ENCODE measurements at regions not wholly inside any gene's neighbourhood (a gene's known extent, or its start where the extent isn't known, plus 50 kb on each side); places are given as distances from the start of the nearest gene placed in this dataset.

DNA sequence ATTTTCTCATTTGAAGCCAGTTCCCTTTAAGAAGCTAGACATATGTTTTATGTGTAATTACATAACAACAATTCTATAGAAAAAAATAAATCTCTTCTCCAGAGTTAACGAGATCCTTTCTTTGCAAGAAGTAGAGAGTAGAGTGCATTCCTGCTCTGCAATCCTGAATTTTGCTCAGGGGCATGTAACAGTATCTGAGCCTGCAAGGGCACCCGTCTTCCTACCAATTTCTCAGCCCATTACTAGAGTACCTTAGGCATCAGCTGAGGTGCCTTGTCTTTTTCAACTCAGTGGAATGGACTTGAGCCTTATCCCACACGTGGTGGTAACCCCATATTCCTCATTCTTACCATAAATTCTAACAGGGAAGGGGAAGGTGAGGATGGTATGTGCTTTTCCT lies 205.9 kb downstream of the IKZF2 start:
- H3K27me3 ChIP-seq (ENCODE audit: control insufficient read depth in 2 of 2, insufficient read depth in 2 of 2, low read length in 2 of 2): no peaks in the 10 kb centered on the region
- WGBS (ENCODE audit: insufficient coverage, low coverage, missing lambda C conversion rate): 0% methylated on average over 3 of the region's 3 CpGs
- H3K9ac ChIP-seq (ENCODE audit: insufficient read depth in 1 of 2, low read depth in 2 of 2, low read length in 2 of 2): no peak overlapping the region
- BruUV-seq (replicated peaks): no TSS peak
- H2AFZ ChIP-seq (ENCODE audit: low read depth, low read length): no peak overlapping the region
- H4K20me1 ChIP-seq (replicated peaks; ENCODE audit: control insufficient read depth, insufficient read depth, low read length): no peaks in the 10 kb centered on the region
- no peaks in the 10 kb centered on the region for H3K79me2 ChIP-seq (ENCODE audit: control insufficient read depth, insufficient read depth, low read length)
- TF ChIP-seq CTBP1 (IDR thresholded peaks at IDR 0.05; ENCODE audit: borderline replicate concordance) (no peak), HMGN3 (IDR thresholded peaks at IDR 0.05; ENCODE audit: borderline replicate concordance, extremely low read depth, insufficient read length, low read depth, low read length) (no peak), UBTF (IDR thresholded peaks at IDR 0.05; ENCODE audit: borderline replicate concordance in 1 of 2, low read depth in 2 of 2, low read length in 2 of 2) (no peak), TSC22D4 (tag; IDR thresholded peaks at IDR 0.05) (no peak)
- in situ Hi-C loops (cut with MboI): no loop called here
- no peaks in the 10 kb centered on the region for H3K4me1 ChIP-seq (replicated peaks in 1 of 2; ENCODE audit: control insufficient read depth in 2 of 2, insufficient read depth in 2 of 2, low read length in 2 of 2)
- no peak for DNase-seq (ENCODE audit: extremely low read depth in 1 of 4, low spot score in 3 of 4)
- FAIRE-seq: no peak
- no peak overlapping the region for H3K27ac ChIP-seq (ENCODE audit: extremely low read depth, low read depth, low read length)
- intact Hi-C loops (cut with micrococcal nuclease): no loop called here
- H3K9me1 ChIP-seq (ENCODE audit: control insufficient read depth, insufficient read depth, low read length): no peaks in the 10 kb centered on the region
- no peaks in the 10 kb centered on the region for H3K9me3 ChIP-seq (replicated peaks; ENCODE audit: control insufficient read depth, insufficient read depth, low read depth, low read length)
- no peak for ATAC-seq
- POLR2A ChIA-PET: no interaction called here
- no peak overlapping the region for H3K4me3 ChIP-seq
- no peak overlapping the region for H3K4me2 ChIP-seq (ENCODE audit: insufficient read depth, low read length)
- H3K36me3 ChIP-seq (ENCODE audit: control insufficient read depth, insufficient read depth, low read length): no peaks in the 10 kb centered on the region
- CTCF ChIA-PET (ENCODE audit: low intra/inter-chr PET ratio): no interaction called here

DNA sequence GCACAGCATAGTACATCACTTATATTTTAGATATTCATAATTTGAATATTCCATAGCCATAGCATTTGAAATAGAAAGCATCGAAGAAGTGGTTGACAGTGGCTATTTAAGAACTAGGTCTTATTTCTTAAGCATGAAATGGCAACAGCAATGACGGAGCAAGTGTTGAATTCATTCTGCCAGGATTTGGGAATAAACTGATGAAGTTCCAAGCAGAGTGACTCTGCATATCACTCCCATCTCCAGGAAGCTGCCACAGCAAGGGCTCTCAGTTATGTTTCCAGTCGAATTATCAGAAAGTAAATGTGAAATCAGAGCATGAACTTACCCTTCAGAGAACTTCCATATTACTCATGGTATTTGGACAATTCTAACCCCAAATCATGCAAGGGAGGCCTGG lies 208.1 kb downstream of the IKZF2 start:
- Histone ChIP-seq H2AFZ (ENCODE audit: low read depth, low read length) (no peak overlapping the region), H3K9ac (ENCODE audit: insufficient read depth in 1 of 2, low read depth in 2 of 2, low read length in 2 of 2) (no peak overlapping the region), H3K9me1 (ENCODE audit: control insufficient read depth, insufficient read depth, low read length) (no peaks in the 10 kb centered on the region), H3K36me3 (ENCODE audit: control insufficient read depth, insufficient read depth, low read length) (no peaks in the 10 kb centered on the region), H3K27me3 (ENCODE audit: control insufficient read depth in 2 of 2, insufficient read depth in 2 of 2, low read length in 2 of 2) (no peaks in the 10 kb centered on the region), H3K27ac (ENCODE audit: extremely low read depth, low read depth, low read length) (no peak overlapping the region), H3K4me3 (no peak overlapping the region), H3K79me2 (ENCODE audit: control insufficient read depth, insufficient read depth, low read length) (no peaks in the 10 kb centered on the region), H3K9me3 (replicated peaks; ENCODE audit: control insufficient read depth, insufficient read depth, low read depth, low read length) (no peaks in the 10 kb centered on the region), H3K4me1 (replicated peaks in 1 of 2; ENCODE audit: control insufficient read depth in 2 of 2, insufficient read depth in 2 of 2, low read length in 2 of 2) (no peaks in the 10 kb centered on the region), H3K4me2 (ENCODE audit: insufficient read depth, low read length) (no peak overlapping the region), H4K20me1 (replicated peaks; ENCODE audit: control insufficient read depth, insufficient read depth, low read length) (no peaks in the 10 kb centered on the region)
- WGBS (ENCODE audit: insufficient coverage, low coverage, missing lambda C conversion rate): 3% methylated on average over 3 of the region's 3 CpGs
- ATAC-seq (no peak), FAIRE-seq (no peak), DNase-seq (ENCODE audit: extremely low read depth in 1 of 4, low spot score in 3 of 4) (no peak)
- in situ Hi-C loops (cut with MboI) (no loop called here), intact Hi-C loops (cut with micrococcal nuclease) (no loop called here)
- ChIA-PET POLR2A (no interaction called here), CTCF (ENCODE audit: low intra/inter-chr PET ratio) (no interaction called here)
- BruUV-seq (replicated peaks): no TSS peak
- TF ChIP-seq ZNF695 (CRISPR knock-in tag; IDR thresholded peaks at IDR 0.05): no peak
- TF ChIP-seq, protein P1, sequence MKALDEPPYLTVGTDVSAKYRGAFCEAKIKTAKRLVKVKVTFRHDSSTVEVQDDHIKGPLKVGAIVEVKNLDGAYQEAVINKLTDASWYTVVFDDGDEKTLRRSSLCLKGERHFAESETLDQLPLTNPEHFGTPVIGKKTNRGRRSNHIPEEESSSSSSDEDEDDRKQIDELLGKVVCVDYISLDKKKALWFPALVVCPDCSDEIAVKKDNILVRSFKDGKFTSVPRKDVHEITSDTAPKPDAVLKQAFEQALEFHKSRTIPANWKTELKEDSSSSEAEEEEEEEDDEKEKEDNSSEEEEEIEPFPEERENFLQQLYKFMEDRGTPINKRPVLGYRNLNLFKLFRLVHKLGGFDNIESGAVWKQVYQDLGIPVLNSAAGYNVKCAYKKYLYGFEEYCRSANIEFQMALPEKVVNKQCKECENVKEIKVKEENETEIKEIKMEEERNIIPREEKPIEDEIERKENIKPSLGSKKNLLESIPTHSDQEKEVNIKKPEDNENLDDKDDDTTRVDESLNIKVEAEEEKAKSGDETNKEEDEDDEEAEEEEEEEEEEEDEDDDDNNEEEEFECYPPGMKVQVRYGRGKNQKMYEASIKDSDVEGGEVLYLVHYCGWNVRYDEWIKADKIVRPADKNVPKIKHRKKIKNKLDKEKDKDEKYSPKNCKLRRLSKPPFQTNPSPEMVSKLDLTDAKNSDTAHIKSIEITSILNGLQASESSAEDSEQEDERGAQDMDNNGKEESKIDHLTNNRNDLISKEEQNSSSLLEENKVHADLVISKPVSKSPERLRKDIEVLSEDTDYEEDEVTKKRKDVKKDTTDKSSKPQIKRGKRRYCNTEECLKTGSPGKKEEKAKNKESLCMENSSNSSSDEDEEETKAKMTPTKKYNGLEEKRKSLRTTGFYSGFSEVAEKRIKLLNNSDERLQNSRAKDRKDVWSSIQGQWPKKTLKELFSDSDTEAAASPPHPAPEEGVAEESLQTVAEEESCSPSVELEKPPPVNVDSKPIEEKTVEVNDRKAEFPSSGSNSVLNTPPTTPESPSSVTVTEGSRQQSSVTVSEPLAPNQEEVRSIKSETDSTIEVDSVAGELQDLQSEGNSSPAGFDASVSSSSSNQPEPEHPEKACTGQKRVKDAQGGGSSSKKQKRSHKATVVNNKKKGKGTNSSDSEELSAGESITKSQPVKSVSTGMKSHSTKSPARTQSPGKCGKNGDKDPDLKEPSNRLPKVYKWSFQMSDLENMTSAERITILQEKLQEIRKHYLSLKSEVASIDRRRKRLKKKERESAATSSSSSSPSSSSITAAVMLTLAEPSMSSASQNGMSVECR (CRISPR knock-in tag; IDR thresholded peaks at IDR 0.05): no peak
- TF ChIP-seq ZBTB8A (IDR thresholded peaks at IDR 0.05; ENCODE audit: partially characterized antibody): no peak
- TF ChIP-seq XRCC4 (IDR thresholded peaks at IDR 0.05; ENCODE audit: extremely low read depth, insufficient read depth, insufficient read length): no peak
- TF ChIP-seq WHSC1 (IDR thresholded peaks at IDR 0.05; ENCODE audit: low read length): no peak
- no peak for TF ChIP-seq SMARCC2 (IDR thresholded peaks at IDR 0.05; ENCODE audit: low read depth)
- TF ChIP-seq MIER1 (IDR thresholded peaks at IDR 0.05; ENCODE audit: low read depth): no peak

Measured in K562 (cell line).